Naive B cell (primary cell): ENCODE measurements at regions not wholly inside any gene's neighbourhood (a gene's known extent, or its start where the extent isn't known, plus 50 kb on each side); places are given as distances from the start of the nearest gene placed in this dataset.

Experiments used
- ATAC-seq, 2 donors: fragments of 150-1000 bp; cut with Tn5 transposase; 2 replicates each; pipeline ENCODE4 v1.10.0; 2021; ENCODE audit warnings: low read depth in 2 of 2, mild to moderate bottlenecking in 2 of 2, moderate library complexity in 2 of 2
- DNase-seq: peaks from one replicate; pipeline ENCODE4 v3.0.0; 2022
- H3K27ac Mint-ChIP-seq, 6 donors: one replicate each; pipeline ENCODE4 v1.8.0; 2020 to 2022; ENCODE audit warnings: mild to moderate bottlenecking in 6 of 6, mixed read lengths in 6 of 6, moderate library complexity in 5 of 6, inconsistent platforms in 2 of 6
- H3K27me3 Mint-ChIP-seq, 3 donors: one replicate each; pipeline ENCODE4 v1.8.0; 2021 to 2022; ENCODE audit warnings: mixed read lengths in 3 of 3, mild to moderate bottlenecking in 1 of 3
- H3K36me3 Mint-ChIP-seq, 2 donors: one replicate each; pipeline ENCODE4 v1.8.0; 2020 to 2022; ENCODE audit warnings: mixed read lengths in 2 of 2, inconsistent platforms in 1 of 2, mild to moderate bottlenecking in 1 of 2
- H3K4me1 Mint-ChIP-seq, 3 donors: one replicate each; pipeline ENCODE4 v1.8.0; 2020 to 2022; ENCODE audit warnings: mixed read lengths in 3 of 3, inconsistent platforms in 1 of 3, mild to moderate bottlenecking in 1 of 3, moderate library complexity in 1 of 3
- H3K4me3 Mint-ChIP-seq, 8 donors: one replicate each; pipeline ENCODE4 v1.8.0; 2020 to 2022; ENCODE audit warnings: mild to moderate bottlenecking in 8 of 8, mixed read lengths in 8 of 8, moderate library complexity in 8 of 8, inconsistent platforms in 2 of 8
- H3K9me3 Mint-ChIP-seq, 7 donors: one replicate each; pipeline ENCODE4 v1.8.0; 2020 to 2022; ENCODE audit warnings: mixed read lengths in 7 of 7, mild to moderate bottlenecking in 5 of 7, inconsistent platforms in 2 of 7, moderate library complexity in 1 of 7

- H3K9me3 Mint-ChIP-seq = peaks cover 0 to 4% (median 0%) of the 10 kb centered on the region in 7 donors
- no peaks in the 10 kb centered on the region for H3K4me1 Mint-ChIP-seq
- no peak for DNase-seq
- H3K27ac Mint-ChIP-seq = no peak overlapping the region
- no peak overlapping the region for H3K4me3 Mint-ChIP-seq
- no peaks in the 10 kb centered on the region for H3K27me3 Mint-ChIP-seq
- ATAC-seq = no peak
- no peaks in the 10 kb centered on the region for H3K36me3 Mint-ChIP-seq
These were observed 280.8 kb upstream of the BCHE start for GRCh38 chr3:166118049-166118448.

GRCh38 chr3:166114448-166114847 lies 277.2 kb upstream of the BCHE start:
- ATAC-seq (no peak), DNase-seq (no peak)
- H3K4me1 Mint-ChIP-seq = no peaks in the 10 kb centered on the region
- H3K27me3 Mint-ChIP-seq = no peaks in the 10 kb centered on the region
- no peak overlapping the region for H3K4me3 Mint-ChIP-seq
- H3K9me3 Mint-ChIP-seq = peaks cover 0 to 6% (median 0%) of the 10 kb centered on the region in 7 donors
- H3K27ac Mint-ChIP-seq = no peak overlapping the region
- no peaks in the 10 kb centered on the region for H3K36me3 Mint-ChIP-seq

- DNase-seq = no peak
- no peaks in the 10 kb centered on the region for H3K36me3 Mint-ChIP-seq
- ATAC-seq = no peak
- no peak overlapping the region for H3K4me3 Mint-ChIP-seq
- peaks cover 0 to 6% (median 0%) of the 10 kb centered on the region in 7 donors for H3K9me3 Mint-ChIP-seq
- no peaks in the 10 kb centered on the region for H3K27me3 Mint-ChIP-seq
- no peaks in the 10 kb centered on the region for H3K4me1 Mint-ChIP-seq
- no peak overlapping the region for H3K27ac Mint-ChIP-seq
These were observed 274.3 kb upstream of the BCHE start for GRCh38 chr3:166111562-166111961.

- no peak for ATAC-seq
- no peaks in the 10 kb centered on the region for H3K27me3 Mint-ChIP-seq
- no peak overlapping the region for H3K4me3 Mint-ChIP-seq
- no peak for DNase-seq
- peaks cover 0 to 6% (median 0%) of the 10 kb centered on the region in 7 donors for H3K9me3 Mint-ChIP-seq
- no peaks in the 10 kb centered on the region for H3K36me3 Mint-ChIP-seq
- H3K27ac Mint-ChIP-seq = no peak overlapping the region
- no peaks in the 10 kb centered on the region for H3K4me1 Mint-ChIP-seq
These were observed 272.9 kb upstream of the BCHE start for GRCh38 chr3:166110102-166110501.

- Mint-ChIP-seq H3K27ac (no peak overlapping the region), H3K9me3 (peaks cover 0 to 4% (median 0%) of the 10 kb centered on the region in 7 donors), H3K36me3 (no peaks in the 10 kb centered on the region), H3K27me3 (no peaks in the 10 kb centered on the region), H3K4me3 (no peak overlapping the region), H3K4me1 (no peaks in the 10 kb centered on the region)
- DNase-seq (no peak), ATAC-seq (no peak)
These were observed 267.7 kb upstream of the BCHE start for GRCh38 chr3:166104938-166105337.

- Mint-ChIP-seq H3K4me3 (no peak overlapping the region), H3K36me3 (no peaks in the 10 kb centered on the region), H3K4me1 (no peaks in the 10 kb centered on the region), H3K9me3 (peaks cover 0 to 8% (median 4%) of the 10 kb centered on the region in 7 donors), H3K27me3 (no peaks in the 10 kb centered on the region), H3K27ac (no peak overlapping the region)
- ATAC-seq (no peak), DNase-seq (no peak)
These were observed 263.5 kb upstream of the BCHE start for GRCh38 chr3:166100730-166101129.

GRCh38 chr3:166089575-166089974 lies 252.4 kb upstream of the BCHE start:
- no peak for DNase-seq
- no peak for ATAC-seq
- no peaks in the 10 kb centered on the region for H3K27me3 Mint-ChIP-seq
- no peak overlapping the region for H3K4me3 Mint-ChIP-seq
- no peaks in the 10 kb centered on the region for H3K4me1 Mint-ChIP-seq
- no peak overlapping the region for H3K27ac Mint-ChIP-seq
- no peaks in the 10 kb centered on the region for H3K36me3 Mint-ChIP-seq
- peaks cover 0 to 6% (median 0%) of the 10 kb centered on the region in 7 donors for H3K9me3 Mint-ChIP-seq

GRCh38 chr3:166085164-166085856 lies 248.1 kb upstream of the BCHE start:
- Mint-ChIP-seq H3K4me3 (no peak overlapping the region), H3K4me1 (no peaks in the 10 kb centered on the region), H3K27me3 (no peaks in the 10 kb centered on the region), H3K9me3 (peaks cover 0 to 4% (median 0%) of the 10 kb centered on the region in 7 donors), H3K36me3 (no peaks in the 10 kb centered on the region), H3K27ac (no peak overlapping the region)
- ATAC-seq (no peak), DNase-seq (no peak)

- H3K4me1 Mint-ChIP-seq = no peaks in the 10 kb centered on the region
- peaks cover 0 to 4% (median 0%) of the 10 kb centered on the region in 7 donors for H3K9me3 Mint-ChIP-seq
- no peak for DNase-seq
- H3K36me3 Mint-ChIP-seq = no peaks in the 10 kb centered on the region
- H3K27ac Mint-ChIP-seq = no peak overlapping the region
- ATAC-seq = no peak
- no peak overlapping the region for H3K4me3 Mint-ChIP-seq
- no peaks in the 10 kb centered on the region for H3K27me3 Mint-ChIP-seq
These were observed 242.9 kb upstream of the BCHE start for GRCh38 chr3:166080096-166080495.

- Mint-ChIP-seq H3K9me3 (peaks cover 0 to 7% (median 0%) of the 10 kb centered on the region in 7 donors), H3K4me3 (no peak overlapping the region), H3K4me1 (no peaks in the 10 kb centered on the region), H3K27me3 (no peaks in the 10 kb centered on the region), H3K27ac (no peak overlapping the region), H3K36me3 (no peaks in the 10 kb centered on the region)
- ATAC-seq = no peak
- DNase-seq = no peak
These were observed 234.6 kb upstream of the BCHE start for GRCh38 chr3:166071831-166072230.

- H3K27ac Mint-ChIP-seq = no peak overlapping the region
- DNase-seq (no peak), ATAC-seq (no peak)
- no peaks in the 10 kb centered on the region for H3K4me1 Mint-ChIP-seq
- H3K4me3 Mint-ChIP-seq = no peak overlapping the region
- peaks cover 0 to 4% (median 0%) of the 10 kb centered on the region in 7 donors for H3K9me3 Mint-ChIP-seq
- H3K27me3 Mint-ChIP-seq = no peaks in the 10 kb centered on the region
- no peaks in the 10 kb centered on the region for H3K36me3 Mint-ChIP-seq
These were observed 227.3 kb upstream of the BCHE start for GRCh38 chr3:166064476-166064875.

GRCh38 chr3:166060789-166061479 lies 223.7 kb upstream of the BCHE start:
- DNase-seq = no peak
- Mint-ChIP-seq H3K9me3 (peaks cover 0 to 5% (median 0%) of the 10 kb centered on the region in 7 donors), H3K27me3 (no peaks in the 10 kb centered on the region), H3K27ac (no peak overlapping the region), H3K4me1 (no peaks in the 10 kb centered on the region), H3K4me3 (peak overlapping the region in 1 of 8 donors; percentile 79), H3K36me3 (no peaks in the 10 kb centered on the region)
- no peak for ATAC-seq

GRCh38 chr3:166052440-166052839 lies 215.2 kb upstream of the BCHE start:
- Mint-ChIP-seq H3K4me1 (no peaks in the 10 kb centered on the region), H3K27ac (no peak overlapping the region), H3K36me3 (no peaks in the 10 kb centered on the region), H3K9me3 (peaks cover 0 to 20% (median 9%) of the 10 kb centered on the region in 7 donors), H3K27me3 (no peaks in the 10 kb centered on the region), H3K4me3 (no peak overlapping the region)
- ATAC-seq = no peak
- DNase-seq = no peak

GRCh38 chr3:166029507-166029906 lies 192.3 kb upstream of the BCHE start:
- no peak for DNase-seq
- H3K27me3 Mint-ChIP-seq = no peaks in the 10 kb centered on the region
- H3K4me1 Mint-ChIP-seq = no peaks in the 10 kb centered on the region
- H3K4me3 Mint-ChIP-seq = no peak overlapping the region
- no peak for ATAC-seq
- H3K27ac Mint-ChIP-seq = no peak overlapping the region
- no peaks in the 10 kb centered on the region for H3K36me3 Mint-ChIP-seq
- H3K9me3 Mint-ChIP-seq = peaks cover 2 to 11% (median 8%) of the 10 kb centered on the region in 7 donors
